ENCODE measurements at regions not wholly inside any gene's neighbourhood (a gene's known extent, or its start where the extent isn't known, plus 50 kb on each side); places are given as distances from the start of the nearest gene placed in this dataset.

- TF ChIP-seq KDM4A (IDR thresholded peaks at IDR 0.05; ENCODE audit: low read depth, low read length, severe bottlenecking) (no peak), E2F6 (IDR thresholded peaks at IDR 0.05) (no peak)
Measured at GRCh38 chr6:104522533-104522932, 337.2 kb downstream of the HACE1 start (continued).

Measured in H1 (cell line).